Transverse colon (tissue), 4 donors: ENCODE measurements at regions not wholly inside any gene's neighbourhood (a gene's known extent, or its start where the extent isn't known, plus 50 kb on each side); places are given as distances from the start of the nearest gene placed in this dataset.

Experiments
- CTCF ChIP-seq, 5 experiments: fragments of 200-600 bp in 3 of 5; fragments of 450-650 bp in 2 of 5; sonication (generic) in 3 of 5; IDR thresholded peaks; 1 replicate in 2 of 5; 2 replicates in 3 of 5; pipeline ENCODE4 v1.5.1; 2016 to 2017; ENCODE audit warnings: antibody characterized with exemption in 5 of 5, inconsistent platforms in 3 of 5, mild to moderate bottlenecking in 2 of 5, moderate library complexity in 1 of 5
- POLR2AphosphoS5 ChIP-seq, 3 donors: sonication (generic); formaldehyde crosslinking; IDR thresholded peaks; one replicate each; pipeline ENCODE4 v1.6.1; 2016; ENCODE audit warnings: antibody characterized with exemption in 3 of 3

- TF ChIP-seq POLR2AphosphoS5 (IDR thresholded peaks at IDR 0.05) (no peak), CTCF (IDR thresholded peaks at IDR 0.05) (no peak)
Observed at GRCh38 chr14:97824218-97824617, 1027.0 kb downstream of the VRK1 start.
